Right lobe of liver (tissue), 4 donors: ENCODE measurements at regions not wholly inside any gene's neighbourhood (a gene's known extent, or its start where the extent isn't known, plus 50 kb on each side); places are given as distances from the start of the nearest gene placed in this dataset.

ENCODE experiments used
- POLR2A ChIP-seq: fragments of 450-650 bp; IDR thresholded peaks from one replicate; pipeline ENCODE4 v1.6.1; 2017; ENCODE audit warnings: antibody characterized with exemption, mild to moderate bottlenecking
- TF ChIP-seq, protein P1 (sequence below), 4 donors: fragments of 200-600 bp in 3 of 4; fragments of 450-650 bp in 1 of 4; IDR thresholded peaks; one replicate each; pipeline versions ENCODE4 v1.5.1 to v1.8.0; 2016 to 2022; ENCODE audit warnings: antibody characterized with exemption in 4 of 4, mild to moderate bottlenecking in 2 of 4
- donor health status: DM: no; HTN: no; CAD: no.
- donor health status: DM: no; HTN: no; CAD: no.
- donor health status: DM: no; HTN: yes; CAD: no.

GRCh38 chr1:68873144-68873543 is 376.3 kb upstream of the DEPDC1 start:
- no peak for TF ChIP-seq POLR2A
- TF ChIP-seq, protein P1, sequence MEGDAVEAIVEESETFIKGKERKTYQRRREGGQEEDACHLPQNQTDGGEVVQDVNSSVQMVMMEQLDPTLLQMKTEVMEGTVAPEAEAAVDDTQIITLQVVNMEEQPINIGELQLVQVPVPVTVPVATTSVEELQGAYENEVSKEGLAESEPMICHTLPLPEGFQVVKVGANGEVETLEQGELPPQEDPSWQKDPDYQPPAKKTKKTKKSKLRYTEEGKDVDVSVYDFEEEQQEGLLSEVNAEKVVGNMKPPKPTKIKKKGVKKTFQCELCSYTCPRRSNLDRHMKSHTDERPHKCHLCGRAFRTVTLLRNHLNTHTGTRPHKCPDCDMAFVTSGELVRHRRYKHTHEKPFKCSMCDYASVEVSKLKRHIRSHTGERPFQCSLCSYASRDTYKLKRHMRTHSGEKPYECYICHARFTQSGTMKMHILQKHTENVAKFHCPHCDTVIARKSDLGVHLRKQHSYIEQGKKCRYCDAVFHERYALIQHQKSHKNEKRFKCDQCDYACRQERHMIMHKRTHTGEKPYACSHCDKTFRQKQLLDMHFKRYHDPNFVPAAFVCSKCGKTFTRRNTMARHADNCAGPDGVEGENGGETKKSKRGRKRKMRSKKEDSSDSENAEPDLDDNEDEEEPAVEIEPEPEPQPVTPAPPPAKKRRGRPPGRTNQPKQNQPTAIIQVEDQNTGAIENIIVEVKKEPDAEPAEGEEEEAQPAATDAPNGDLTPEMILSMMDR (IDR thresholded peaks at IDR 0.05) = no peak
